Keratinocyte (primary cell): ENCODE measurements at regions not wholly inside any gene's neighbourhood (a gene's known extent, or its start where the extent isn't known, plus 50 kb on each side); places are given as distances from the start of the nearest gene placed in this dataset.

Source experiments
- CTCF ChIP-seq, 3 experiments: IDR thresholded peaks in 1 of 3; conservative IDR thresholded peaks in 1 of 3; optimal IDR thresholded peaks in 1 of 3; 2 replicates in 2 of 3; 3 replicates in 1 of 3; pipeline versions ENCODE3 to v1.5.1; 2011; ENCODE audit warnings: low read length in 3 of 3, mild to moderate bottlenecking in 3 of 3, moderate library complexity in 2 of 3, control low read depth in 1 of 3, inconsistent platforms in 1 of 3; ENCODE audit not compliant: insufficient read depth in 2 of 3; ENCODE audit errors: extremely low read depth in 1 of 3
- EZH2 ChIP-seq: IDR thresholded peaks from one replicate; pipeline ENCODE4 v1.6.1; 2012; ENCODE audit warnings: inconsistent platforms, mild to moderate bottlenecking, low read length, moderate library complexity

- no peak for TF ChIP-seq CTCF (optimal IDR thresholded peaks at IDR 0.05 in 1 of 3, IDR thresholded peaks at IDR 0.05 in 1 of 3, conservative IDR thresholded peaks at IDR 0.05 in 1 of 3; ENCODE audit: extremely low read depth in 1 of 3, insufficient read depth in 2 of 3, low read length in 3 of 3)
- no peak for TF ChIP-seq EZH2
Measured at GRCh38 chr16:49121636-49122035, 160.0 kb downstream of the CBLN1 start.
